Kidney tubule cell (primary cell): ENCODE measurements at regions not wholly inside any gene's neighbourhood (a gene's known extent, or its start where the extent isn't known, plus 50 kb on each side); places are given as distances from the start of the nearest gene placed in this dataset.

Experiments
- DNase-seq: peaks from one replicate; pipeline ENCODE4 v3.0.0-alpha.2; 2018; ENCODE audit warnings: low spot score

DNA sequence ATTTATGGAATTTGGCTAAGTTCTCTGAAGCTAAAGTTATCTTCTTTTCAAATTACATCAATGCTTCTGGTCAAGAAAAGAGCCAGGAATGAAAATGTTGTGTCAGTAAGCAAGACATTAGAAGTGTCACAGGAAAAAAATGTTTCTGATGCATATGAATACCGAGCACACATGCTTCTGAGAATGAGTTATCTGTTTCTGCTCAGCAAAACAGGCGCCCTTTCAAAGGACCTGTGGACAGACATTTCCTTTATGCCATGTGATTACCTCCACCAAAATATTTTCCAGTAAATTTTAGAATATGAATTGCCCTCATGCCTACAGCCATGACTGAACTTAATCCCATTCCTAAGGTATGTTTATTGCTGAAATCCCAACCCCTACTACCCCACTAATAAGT lies 55.4 kb upstream of the RNF180 start:
- no peak for DNase-seq

DNA sequence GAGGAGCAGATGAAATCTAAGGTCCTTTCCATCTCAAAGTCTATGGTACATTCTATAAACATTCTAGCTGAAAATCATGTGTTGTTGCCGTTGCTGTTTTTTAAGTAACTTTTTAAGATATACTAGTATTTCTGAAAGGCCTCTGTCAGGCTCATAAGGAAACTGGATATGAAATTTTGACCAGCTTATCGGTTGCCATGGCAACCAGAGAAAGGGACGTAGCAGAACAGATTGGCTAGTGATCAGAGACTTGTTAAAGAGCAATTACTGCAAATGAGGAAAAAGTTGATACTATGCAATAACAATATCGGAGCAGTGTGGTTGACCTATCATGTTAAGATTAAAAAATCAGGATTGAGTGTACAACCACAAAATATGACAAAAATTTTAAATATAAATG lies 57.0 kb upstream of the RNF180 start:
- no peak for DNase-seq

GRCh38 chr5:64100203-64100602 lies 65.4 kb upstream of the RNF180 start:
- DNase-seq: no peak

GRCh38 chr5:64096771-64097170 lies 68.9 kb upstream of the RNF180 start:
- DNase-seq: no peak

GRCh38 chr5:64077589-64077988 lies 88.1 kb upstream of the RNF180 start:
- no peak for DNase-seq

DNA sequence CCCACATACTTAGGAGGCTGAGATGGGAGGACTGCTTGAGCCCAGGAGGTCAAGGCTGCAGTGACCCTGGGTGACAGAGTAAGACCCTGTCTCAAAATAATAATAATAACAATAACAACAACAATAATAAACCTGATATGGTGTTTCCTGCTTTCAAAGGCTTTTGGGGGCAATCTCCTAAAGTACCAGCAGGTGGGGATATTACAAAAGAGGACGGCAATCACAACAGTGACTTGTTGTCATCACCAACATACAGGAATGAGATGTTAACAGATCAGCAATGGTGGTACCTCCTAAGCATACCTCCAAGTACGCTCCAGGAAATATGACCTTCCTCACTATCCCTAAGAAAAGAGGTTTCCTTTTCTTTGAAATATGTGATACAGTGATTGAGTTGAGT lies 91.1 kb upstream of the RNF180 start:
- DNase-seq: peak; percentile 53

DNA sequence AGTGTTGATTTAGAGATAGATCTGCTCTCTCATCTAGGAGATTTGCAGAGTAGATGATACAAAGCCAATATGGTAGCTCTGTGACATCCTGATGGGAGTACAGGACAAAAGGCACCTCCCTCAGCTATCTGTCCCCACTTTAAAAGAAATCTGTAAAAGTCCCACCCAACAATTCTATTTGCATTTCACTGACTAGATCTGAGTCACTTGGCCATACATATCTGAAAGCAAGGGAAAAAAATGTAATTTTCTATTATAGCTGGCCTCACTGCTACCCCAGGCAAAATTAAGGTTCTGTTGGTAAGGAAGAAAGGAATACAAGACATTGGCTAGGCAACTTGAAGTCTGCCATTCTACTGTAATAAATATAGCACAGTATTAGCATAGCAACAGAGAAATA lies 96.2 kb upstream of the RNF180 start:
- no peak for DNase-seq

DNA sequence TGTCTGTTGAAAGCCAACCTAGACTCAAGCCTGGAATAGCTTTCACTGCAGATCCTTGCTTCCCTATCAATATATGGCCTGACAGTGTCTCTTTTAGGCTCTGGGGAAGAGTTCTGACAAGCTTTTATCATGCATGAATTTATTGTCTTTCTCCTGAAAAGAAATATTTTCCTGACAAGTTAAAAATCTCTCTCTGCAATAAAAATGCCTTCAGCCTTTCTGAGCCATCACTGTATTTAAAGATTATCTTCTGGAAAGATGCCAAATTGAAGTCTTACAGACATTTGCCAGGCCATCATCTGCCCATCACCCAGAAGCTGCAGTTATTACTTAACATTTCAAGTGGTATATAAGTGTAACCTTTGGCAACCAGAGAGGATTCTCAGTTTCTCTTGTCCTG lies 88.1 kb upstream of the HTR1A start:
- no peak for DNase-seq

GRCh38 chr5:64040490-64040889 lies 78.2 kb upstream of the HTR1A start:
- no peak for DNase-seq

- DNase-seq: no peak
These were observed 64.2 kb upstream of the HTR1A start for GRCh38 chr5:64026493-64026892.

DNA sequence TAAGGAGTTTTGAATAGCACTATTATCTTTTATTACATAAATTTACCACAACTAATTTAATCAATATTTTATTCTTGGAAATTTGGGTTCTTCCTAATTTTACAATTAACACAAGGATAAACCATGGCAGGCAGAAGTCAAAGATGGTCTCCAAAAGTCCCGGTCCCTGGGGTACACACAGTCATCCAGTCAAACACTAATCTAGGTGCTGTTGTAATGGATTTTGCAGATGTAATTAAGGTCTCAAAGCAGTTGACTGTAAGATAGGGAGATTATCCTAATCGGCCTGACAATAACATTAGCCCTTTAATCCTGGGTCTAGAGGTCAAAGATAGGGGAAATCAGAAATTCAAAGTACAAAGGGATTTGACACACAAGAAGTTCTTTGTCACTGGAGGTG lies 57.5 kb upstream of the HTR1A start:
- no peak for DNase-seq

DNA sequence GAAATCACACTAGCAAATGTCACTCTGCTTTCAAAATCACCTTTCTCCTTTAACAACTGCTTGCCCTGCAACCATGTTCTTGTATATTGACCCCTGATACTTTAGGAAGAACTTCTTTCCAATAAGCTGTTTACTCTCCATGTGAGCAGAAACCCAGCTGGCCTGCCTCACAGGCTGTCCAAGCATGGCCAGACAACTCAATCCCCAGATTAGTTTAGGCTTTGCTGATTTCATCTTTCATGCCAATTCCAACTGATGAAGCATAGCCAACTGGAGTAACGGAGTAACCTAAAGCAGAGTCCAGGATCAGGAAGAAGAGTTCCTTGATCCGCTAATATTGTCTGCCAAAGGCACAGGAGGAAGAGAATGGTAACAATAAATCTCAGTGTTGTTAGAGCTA lies 56.7 kb upstream of the HTR1A start:
- no peak for DNase-seq

- DNase-seq: no peak
These were observed 53.6 kb upstream of the HTR1A start for GRCh38 chr5:64015824-64016223.
